ENCODE measurements at regions not wholly inside any gene's neighbourhood (a gene's known extent, or its start where the extent isn't known, plus 50 kb on each side); places are given as distances from the start of the nearest gene placed in this dataset.

DNA sequence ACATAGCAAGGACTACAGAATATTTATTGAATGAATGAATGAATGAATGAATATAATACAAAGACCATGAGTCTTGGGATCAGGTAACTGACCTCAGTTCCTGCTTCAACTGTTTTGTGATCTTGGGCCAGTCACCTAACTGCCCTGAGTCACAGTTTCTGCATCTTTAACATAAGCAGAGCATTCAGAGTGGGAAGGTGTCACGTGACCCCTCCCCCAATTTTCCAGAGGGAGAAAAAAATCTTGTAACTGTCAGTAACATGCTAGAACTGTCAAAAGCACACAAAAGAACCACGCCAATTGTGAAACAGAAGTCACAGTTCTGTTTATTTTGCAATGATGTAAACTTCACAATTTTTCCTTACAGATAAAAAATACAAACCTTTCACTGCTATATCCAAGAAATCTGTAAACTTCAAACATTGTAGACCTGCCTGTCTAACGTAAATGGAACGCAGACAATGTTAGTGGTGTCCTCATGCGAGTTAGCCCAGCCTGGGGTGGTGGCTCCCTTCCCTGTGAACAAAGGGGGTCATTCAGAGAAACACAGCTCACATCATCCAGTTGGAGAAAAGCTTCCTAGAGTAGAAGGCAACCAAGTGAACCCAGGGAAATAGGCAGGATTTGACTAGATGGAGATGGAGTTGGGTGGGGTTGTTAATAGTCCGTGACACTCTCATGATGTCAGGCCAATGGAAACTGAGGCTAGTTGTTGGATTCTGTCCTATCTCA lies 211.8 kb upstream of the ZC3H12A start:
- CTCF ChIA-PET = no interaction called here
- Mint-ChIP-seq H3K4me3 (no peak overlapping the region), H3K27ac (no peak overlapping the region), H3K27me3 (peaks cover 37% of the 10 kb centered on the region), H3K4me1 (peaks cover 3% of the 10 kb centered on the region), H3K9me3 (peaks cover 8% of the 10 kb centered on the region), H3K36me3 (ENCODE audit: low read depth) (no peaks in the 10 kb centered on the region)
- ATAC-seq (ENCODE audit: low read depth) (no peak), DNase-seq (no peak)
- intact Hi-C loops (cut with micrococcal nuclease) = no loop called here
- no peak for TF ChIP-seq CTCF (IDR thresholded peaks at IDR 0.05)
- POLR2A ChIA-PET = no interaction called here

GRCh38 chr1:37265156-37265555 lies 209.2 kb upstream of the ZC3H12A start:
- Mint-ChIP-seq H3K27ac (no peak overlapping the region), H3K36me3 (ENCODE audit: low read depth) (no peaks in the 10 kb centered on the region), H3K4me3 (no peak overlapping the region), H3K4me1 (peaks cover 3% of the 10 kb centered on the region), H3K27me3 (peaks cover 15% of the 10 kb centered on the region), H3K9me3 (peaks cover 5% of the 10 kb centered on the region)
- TF ChIP-seq CTCF (IDR thresholded peaks at IDR 0.05) = no peak
- DNase-seq (no peak), ATAC-seq (ENCODE audit: low read depth) (no peak)
- intact Hi-C loops (cut with micrococcal nuclease) = no loop called here
- POLR2A ChIA-PET = no interaction called here
- CTCF ChIA-PET = no interaction called here

- peaks cover 17% of the 10 kb centered on the region for H3K27me3 Mint-ChIP-seq
- no peak overlapping the region for H3K4me3 Mint-ChIP-seq
- no peak overlapping the region for H3K27ac Mint-ChIP-seq
- peaks cover 3% of the 10 kb centered on the region for H3K4me1 Mint-ChIP-seq
- H3K9me3 Mint-ChIP-seq = peaks cover 5% of the 10 kb centered on the region
- intact Hi-C loops (cut with micrococcal nuclease) = no loop called here
- ATAC-seq (ENCODE audit: low read depth) = no peak
- ChIA-PET CTCF (no interaction called here), POLR2A (no interaction called here)
- H3K36me3 Mint-ChIP-seq (ENCODE audit: low read depth) = no peaks in the 10 kb centered on the region
- DNase-seq = no peak
- no peak for TF ChIP-seq CTCF (IDR thresholded peaks at IDR 0.05)
Observed at GRCh38 chr1:37265786-37266667, 208.4 kb upstream of the ZC3H12A start.

- ATAC-seq (ENCODE audit: low read depth) (no peak), DNase-seq (no peak)
- H3K27me3 Mint-ChIP-seq = peaks cover 9% of the 10 kb centered on the region
- H3K27ac Mint-ChIP-seq = no peak overlapping the region
- H3K4me3 Mint-ChIP-seq = no peak overlapping the region
- no peaks in the 10 kb centered on the region for H3K36me3 Mint-ChIP-seq (ENCODE audit: low read depth)
- intact Hi-C loops (cut with micrococcal nuclease) = no loop called here
- H3K9me3 Mint-ChIP-seq = peaks cover 5% of the 10 kb centered on the region
- ChIA-PET CTCF (no interaction called here), POLR2A (no interaction called here)
- peaks cover 3% of the 10 kb centered on the region for H3K4me1 Mint-ChIP-seq
- no peak for TF ChIP-seq CTCF (IDR thresholded peaks at IDR 0.05)
Observed at GRCh38 chr1:37267111-37267835, 207.1 kb upstream of the ZC3H12A start.

DNA sequence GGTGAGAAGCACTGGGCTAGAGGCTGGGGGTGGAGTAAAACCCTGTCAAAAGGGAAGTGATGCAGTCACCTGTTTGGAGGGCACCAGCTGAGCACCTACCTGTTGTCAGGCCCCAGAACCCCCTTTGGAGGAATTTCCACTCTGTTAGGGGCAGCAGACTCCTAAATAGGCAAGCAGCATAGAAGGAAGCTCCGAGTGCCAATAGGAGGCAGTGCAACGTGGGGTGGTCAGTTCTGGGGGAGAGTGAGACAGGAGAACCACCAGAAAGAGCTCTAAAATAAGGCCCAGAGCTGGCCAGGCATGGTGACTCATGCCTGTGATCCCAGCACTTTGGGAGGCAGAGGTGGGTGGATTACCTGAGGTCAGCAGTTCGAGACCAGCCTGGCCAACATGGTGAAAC lies 203.7 kb upstream of the ZC3H12A start:
- intact Hi-C loops (cut with micrococcal nuclease) = no loop called here
- CTCF ChIA-PET = no interaction called here
- H3K4me1 Mint-ChIP-seq = peaks cover 3% of the 10 kb centered on the region

More for the DNA sequence above, 203.7 kb upstream of the ZC3H12A start:
- H3K27me3 Mint-ChIP-seq = peaks cover 6% of the 10 kb centered on the region
- TF ChIP-seq CTCF (IDR thresholded peaks at IDR 0.05) = no peak
- POLR2A ChIA-PET = no interaction called here
- no peak overlapping the region for H3K27ac Mint-ChIP-seq
- ATAC-seq (ENCODE audit: low read depth) (no peak), DNase-seq (no peak)
- H3K4me3 Mint-ChIP-seq = no peak overlapping the region
- H3K36me3 Mint-ChIP-seq (ENCODE audit: low read depth) = no peaks in the 10 kb centered on the region
- no peaks in the 10 kb centered on the region for H3K9me3 Mint-ChIP-seq

All from activated B cell treated with CpG ODN at 0.5 μM for 24 hours (primary cell).